PC-9 (cell line): ENCODE measurements at regions not wholly inside any gene's neighbourhood (a gene's known extent, or its start where the extent isn't known, plus 50 kb on each side); places are given as distances from the start of the nearest gene placed in this dataset.

Source experiments
- EZH2 ChIP-seq: fragments of 200-600 bp; sonication (generic); IDR thresholded peaks from 2 replicates; pipeline ENCODE4 v1.8.0; 2017; ENCODE audit warnings: antibody characterized with exemption, low read depth
- TF ChIP-seq, protein P1 (sequence below): fragments of 200-600 bp; sonication (generic); conservative IDR thresholded peaks from 2 replicates; pipeline ENCODE4 v1.6.1; 2017; ENCODE audit warnings: mixed run types, antibody characterized with exemption, mild to moderate bottlenecking, moderate library complexity

DNA sequence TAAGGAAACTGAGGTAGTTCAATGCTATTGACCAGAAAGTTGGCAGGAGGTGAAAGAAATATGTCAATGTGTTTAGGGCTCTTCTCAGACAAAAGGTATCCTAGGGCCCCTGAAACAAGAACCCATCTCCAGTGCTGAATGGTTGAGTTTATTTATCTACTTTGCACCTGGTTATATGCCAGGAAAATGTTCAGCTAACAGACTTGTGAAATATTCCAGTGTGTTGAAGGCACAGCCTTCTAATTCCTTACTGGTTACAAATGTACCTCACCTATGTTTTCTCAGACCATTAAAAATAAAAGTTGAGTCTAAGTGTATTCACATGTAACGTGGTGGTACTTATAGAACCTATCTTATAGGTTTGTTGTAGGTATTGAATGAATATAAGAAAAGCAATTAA lies 511.7 kb upstream of the SEL1L start:
- TF ChIP-seq, protein P1, sequence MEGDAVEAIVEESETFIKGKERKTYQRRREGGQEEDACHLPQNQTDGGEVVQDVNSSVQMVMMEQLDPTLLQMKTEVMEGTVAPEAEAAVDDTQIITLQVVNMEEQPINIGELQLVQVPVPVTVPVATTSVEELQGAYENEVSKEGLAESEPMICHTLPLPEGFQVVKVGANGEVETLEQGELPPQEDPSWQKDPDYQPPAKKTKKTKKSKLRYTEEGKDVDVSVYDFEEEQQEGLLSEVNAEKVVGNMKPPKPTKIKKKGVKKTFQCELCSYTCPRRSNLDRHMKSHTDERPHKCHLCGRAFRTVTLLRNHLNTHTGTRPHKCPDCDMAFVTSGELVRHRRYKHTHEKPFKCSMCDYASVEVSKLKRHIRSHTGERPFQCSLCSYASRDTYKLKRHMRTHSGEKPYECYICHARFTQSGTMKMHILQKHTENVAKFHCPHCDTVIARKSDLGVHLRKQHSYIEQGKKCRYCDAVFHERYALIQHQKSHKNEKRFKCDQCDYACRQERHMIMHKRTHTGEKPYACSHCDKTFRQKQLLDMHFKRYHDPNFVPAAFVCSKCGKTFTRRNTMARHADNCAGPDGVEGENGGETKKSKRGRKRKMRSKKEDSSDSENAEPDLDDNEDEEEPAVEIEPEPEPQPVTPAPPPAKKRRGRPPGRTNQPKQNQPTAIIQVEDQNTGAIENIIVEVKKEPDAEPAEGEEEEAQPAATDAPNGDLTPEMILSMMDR, result no peak
- TF ChIP-seq EZH2, result no peak
